NT2/D1 (cell line): ENCODE measurements at regions not wholly inside any gene's neighbourhood (a gene's known extent, or its start where the extent isn't known, plus 50 kb on each side); places are given as distances from the start of the nearest gene placed in this dataset.

ENCODE experiments used
- YY1 ChIP-seq: IDR thresholded peaks from 2 replicates; pipeline ENCODE4 v1.6.1; 2011; ENCODE audit not compliant: insufficient read length, insufficient read depth
- ZNF274 ChIP-seq: IDR thresholded peaks from 2 replicates; pipeline ENCODE4 v1.6.1; 2011; ENCODE audit warnings: mild to moderate bottlenecking, low read depth, low read length

GRCh38 chr17:72022328-72023275 lies 98.2 kb upstream of the SOX9 start:
- TF ChIP-seq YY1: no peak
- TF ChIP-seq ZNF274: no peak
